ENCODE measurements at regions not wholly inside any gene's neighbourhood (a gene's known extent, or its start where the extent isn't known, plus 50 kb on each side); places are given as distances from the start of the nearest gene placed in this dataset.

- ChIA-PET POLR2A (no interaction called here), CTCF (no interaction called here), RAD21 (ENCODE audit: unreplicated experiment) (no interaction called here), SMC1A (ENCODE audit: uncharacterized antibody, unreplicated experiment) (no interaction called here)
- Histone ChIP-seq H2AFZ (ENCODE audit: control insufficient read depth, low read depth, low read length) (no peak overlapping the region), H3K9ac (ENCODE audit: control insufficient read depth, insufficient read depth, low read length) (no peak overlapping the region), H3K79me2 (ENCODE audit: control insufficient read depth, insufficient read depth, low read length) (no peaks in the 10 kb centered on the region), H3K4me2 (ENCODE audit: control insufficient read depth, insufficient read depth) (no peak overlapping the region), H3K27ac (ENCODE audit: control insufficient read depth, insufficient read depth) (no peak overlapping the region), H3K4me1 (ENCODE audit: control insufficient read depth, insufficient read depth, low read length) (no peaks in the 10 kb centered on the region), H3K36me3 (ENCODE audit: control insufficient read depth in 2 of 2, insufficient read depth in 2 of 2, low read length in 1 of 2) (no peaks in the 10 kb centered on the region), H4K20me1 (ENCODE audit: control insufficient read depth, insufficient read depth) (no peaks in the 10 kb centered on the region), H3K9me3 (replicated peaks; ENCODE audit: control insufficient read depth, insufficient read depth, low read length) (no peaks in the 10 kb centered on the region), H3K27me3 (replicated peaks in 1 of 2; ENCODE audit: control insufficient read depth in 2 of 2, insufficient read depth in 2 of 2, low read length in 1 of 2) (no peaks in the 10 kb centered on the region), H3K4me3 (no peak overlapping the region)
- 57% methylated on average over 3 of the region's 3 CpGs for WGBS (ENCODE audit: insufficient coverage, insufficient replicate concordance, low lambda C conversion rate, missing lambda C conversion rate)
- DNase-seq (ENCODE audit: low read depth, low spot score) (no peak), FAIRE-seq (no peak), ATAC-seq (no peak)
- TF ChIP-seq KAT2A (conservative IDR thresholded peaks at IDR 0.05; ENCODE audit: control insufficient read depth, low read depth, low read length) = no peak
- in situ Hi-C loops (cut with MboI) (no loop called here), intact Hi-C loops (cut with micrococcal nuclease; ENCODE audit: unreplicated experiment) (no loop called here)
- BruUV-seq (replicated peaks) = no TSS peak
Observed at GRCh38 chr18:38923540-38923939, 1357.9 kb upstream of the CELF4 start.

GRCh38 chr18:38923126-38923525 is 1357.5 kb upstream of the CELF4 start:
- Histone ChIP-seq H3K9ac (ENCODE audit: control insufficient read depth, insufficient read depth, low read length) (no peak overlapping the region), H3K27ac (ENCODE audit: control insufficient read depth, insufficient read depth) (no peak overlapping the region), H3K4me3 (no peak overlapping the region), H3K36me3 (ENCODE audit: control insufficient read depth in 2 of 2, insufficient read depth in 2 of 2, low read length in 1 of 2) (no peaks in the 10 kb centered on the region), H2AFZ (ENCODE audit: control insufficient read depth, low read depth, low read length) (no peak overlapping the region), H3K9me3 (replicated peaks; ENCODE audit: control insufficient read depth, insufficient read depth, low read length) (no peaks in the 10 kb centered on the region), H3K27me3 (replicated peaks in 1 of 2; ENCODE audit: control insufficient read depth in 2 of 2, insufficient read depth in 2 of 2, low read length in 1 of 2) (no peaks in the 10 kb centered on the region), H3K79me2 (ENCODE audit: control insufficient read depth, insufficient read depth, low read length) (no peaks in the 10 kb centered on the region), H3K4me2 (ENCODE audit: control insufficient read depth, insufficient read depth) (no peak overlapping the region), H4K20me1 (ENCODE audit: control insufficient read depth, insufficient read depth) (no peaks in the 10 kb centered on the region), H3K4me1 (ENCODE audit: control insufficient read depth, insufficient read depth, low read length) (no peaks in the 10 kb centered on the region)
- ChIA-PET RAD21 (ENCODE audit: unreplicated experiment) (no interaction called here), POLR2A (no interaction called here), CTCF (no interaction called here), SMC1A (ENCODE audit: uncharacterized antibody, unreplicated experiment) (no interaction called here)
- DNase-seq (ENCODE audit: low read depth, low spot score) (no peak), ATAC-seq (0 out of 3 replicates have a peak, but pooled peaks have one; percentile 38), FAIRE-seq (no peak)
- 12% methylated on average over 1 of the region's 1 CpG for WGBS (ENCODE audit: insufficient coverage, insufficient replicate concordance, low lambda C conversion rate, missing lambda C conversion rate)
- in situ Hi-C loops (cut with MboI) (no loop called here), intact Hi-C loops (cut with micrococcal nuclease; ENCODE audit: unreplicated experiment) (no loop called here)
- BruUV-seq (replicated peaks) = no TSS peak
- TF ChIP-seq NFYA (IDR thresholded peaks at IDR 0.05; ENCODE audit: borderline replicate concordance, low read depth, low read length) = no peak
- no peak for TF ChIP-seq SP1 (IDR thresholded peaks at IDR 0.05; ENCODE audit: low read depth, low read length)
- no peak for TF ChIP-seq CTCF (IDR thresholded peaks at IDR 0.05 in 2 of 3, conservative IDR thresholded peaks at IDR 0.05 in 1 of 3; ENCODE audit: control insufficient read depth in 2 of 3, extremely low read depth in 1 of 3, insufficient read depth in 1 of 3, low read depth in 3 of 3, low read length in 3 of 3)
- no peak for TF ChIP-seq IKZF2 (IDR thresholded peaks at IDR 0.05)
- no peak for TF ChIP-seq ZBTB4 (CRISPR knock-in tag; IDR thresholded peaks at IDR 0.05)
- TF ChIP-seq KDM1A (IDR thresholded peaks at IDR 0.05; ENCODE audit: borderline replicate concordance) = no peak
- no peak for TF ChIP-seq ZNF217 (IDR thresholded peaks at IDR 0.05)
- TF ChIP-seq TAF1 (IDR thresholded peaks at IDR 0.05; ENCODE audit: borderline replicate concordance, low read depth, low read length) = no peak
- no peak for TF ChIP-seq HDAC2 (IDR thresholded peaks at IDR 0.05)
- no peak for TF ChIP-seq EED (IDR thresholded peaks at IDR 0.05; ENCODE audit: low read depth)

All from GM12878 (cell line).